Lower leg skin (tissue), 4 donors: ENCODE measurements at regions not wholly inside any gene's neighbourhood (a gene's known extent, or its start where the extent isn't known, plus 50 kb on each side); places are given as distances from the start of the nearest gene placed in this dataset.
"Not testable (repeated sequence)": the region's sequence is repeated elsewhere in the genome, so short reads cannot be mapped to it uniquely, and the experiment has no call there.

Source experiments
- DNase-seq, 2 donors: peaks; one replicate each; pipeline ENCODE4 v3.0.0-alpha.2; 2019; ENCODE audit warnings: low spot score in 2 of 2
- H3K4me3 ChIP-seq: fragments of 200-600 bp; sonication (generic); 2 replicates; pipeline ENCODE4 v1.5.1; 2017; ENCODE audit warnings: mild to moderate bottlenecking, low read depth; ENCODE audit not compliant: poor library complexity, severe bottlenecking
- CTCF ChIP-seq, 3 donors: fragments of 450-650 bp; IDR thresholded peaks; one replicate each; pipeline ENCODE4 v1.5.1; 2016; ENCODE audit warnings: antibody characterized with exemption in 3 of 3, mild to moderate bottlenecking in 3 of 3, moderate library complexity in 2 of 3
- POLR2A ChIP-seq, 2 donors: fragments of 450-650 bp; IDR thresholded peaks; one replicate each; pipeline ENCODE4 v1.6.1; 2016 to 2017; ENCODE audit warnings: antibody characterized with exemption in 2 of 2, mild to moderate bottlenecking in 1 of 2, moderate library complexity in 1 of 2
- WGBS, 2 donors: methylation state at CpG; one replicate each; pipeline ENCODE4 v1.1.5; 2018; 5-methylcytosine and 5-hydroxymethylcytosine counted together
- intact Hi-C: fragments of 100-400 bp; cut with DNase I; formaldehyde crosslinking; loops from one replicate; pipeline ENCODE4 v1.15.0; 2023; ENCODE audit warnings: low total_unique reads

- DNase-seq: no peak
- WGBS, 2 donors: 94 to 98% methylated on average over 2 of the region's 2 CpGs
- TF ChIP-seq CTCF (IDR thresholded peaks at IDR 0.05): no peak
- TF ChIP-seq POLR2A (IDR thresholded peaks at IDR 0.05): no peak
- no peak overlapping the region for H3K4me3 ChIP-seq
- intact Hi-C loops: no loop called here
Observed at GRCh38 chr2:44071454-44072046, 75.8 kb upstream of the LRPPRC start.

- DNase-seq, intact Hi-C loops, H3K4me3 ChIP-seq: not testable (repeated sequence)
- WGBS, 2 donors: 87 to 91% methylated on average over 3 of the region's 3 CpGs
Observed at GRCh38 chr2:44073667-44074066, 77.9 kb upstream of the LRPPRC start.

- intact Hi-C loops, H3K4me3 ChIP-seq: not testable (repeated sequence)
- WGBS, 2 donors: 90 to 93% methylated on average over 10 of the region's 10 CpGs
- DNase-seq: peak in 1 of 2 donors; percentile 69
Observed at GRCh38 chr2:44074795-44075194, 79.0 kb upstream of the LRPPRC start.

- TF ChIP-seq POLR2A (IDR thresholded peaks at IDR 0.05) (no peak), CTCF (IDR thresholded peaks at IDR 0.05) (no peak)
- intact Hi-C loops: no loop called here
- no peak overlapping the region for H3K4me3 ChIP-seq
- 72 to 77% methylated on average over 6 of the region's 6 CpGs for WGBS, 2 donors
- peak; percentile 33 to 84 for DNase-seq
Observed at GRCh38 chr2:44075541-44075940, 79.8 kb upstream of the LRPPRC start.

- no peak for TF ChIP-seq POLR2A (IDR thresholded peaks at IDR 0.05)
- no peak for TF ChIP-seq CTCF (IDR thresholded peaks at IDR 0.05)
- WGBS, 2 donors: 89 to 93% methylated on average over 4 of the region's 4 CpGs
- H3K4me3 ChIP-seq: no peak overlapping the region
- intact Hi-C loops: no loop called here
- DNase-seq: no peak
Observed at GRCh38 chr2:44077942-44078511, 82.2 kb upstream of the LRPPRC start.

GRCh38 chr2:44079686-44080085, 83.9 kb upstream of the LRPPRC start:
- 90 to 92% methylated on average over 3 of the region's 3 CpGs for WGBS, 2 donors
- intact Hi-C loops: no loop called here
- peak in 1 of 2 donors; percentile 57 for DNase-seq
- no peak overlapping the region for H3K4me3 ChIP-seq
- TF ChIP-seq POLR2A (IDR thresholded peaks at IDR 0.05) (no peak), CTCF (IDR thresholded peaks at IDR 0.05) (no peak)

- no peak overlapping the region for H3K4me3 ChIP-seq
- TF ChIP-seq POLR2A (IDR thresholded peaks at IDR 0.05) (no peak), CTCF (IDR thresholded peaks at IDR 0.05) (no peak)
- DNase-seq: no peak
- intact Hi-C loops: no loop called here
- WGBS, 2 donors: 76 to 89% methylated on average over 4 of the region's 4 CpGs
Observed at GRCh38 chr2:44083054-44083453, 85.6 kb upstream of the PPM1B start.
